ENCODE measurements at regions not wholly inside any gene's neighbourhood (a gene's known extent, or its start where the extent isn't known, plus 50 kb on each side); places are given as distances from the start of the nearest gene placed in this dataset.
A peak's percentile ranks its signal among the peaks of the same experiment; 100 is the strongest.

- TF ChIP-seq RELA (IDR thresholded peaks at IDR 0.05; ENCODE audit: borderline replicate concordance, partially characterized antibody) (no peak), CUX1 (IDR thresholded peaks at IDR 0.05; ENCODE audit: insufficient replicate concordance, low read depth, low read length) (no peak), CHD1 (IDR thresholded peaks at IDR 0.05; ENCODE audit: low read depth, low read length) (no peak), CREB1 (IDR thresholded peaks at IDR 0.05; ENCODE audit: low read depth) (no peak), POLR2A (IDR thresholded peaks at IDR 0.05; ENCODE audit: low read depth, low read length) (no peak), JUNB (IDR thresholded peaks at IDR 0.05) (no peak), GABPA (IDR thresholded peaks at IDR 0.05; ENCODE audit: low read depth) (no peak), ESRRA (IDR thresholded peaks at IDR 0.05; ENCODE audit: low read length) (no peak), YY1 (IDR thresholded peaks at IDR 0.05; ENCODE audit: low read depth, low read length) (no peak)
Observed at GRCh38 chr4:129531253-129531652, 435.3 kb downstream of the C4orf33 start (continued).

DNA sequence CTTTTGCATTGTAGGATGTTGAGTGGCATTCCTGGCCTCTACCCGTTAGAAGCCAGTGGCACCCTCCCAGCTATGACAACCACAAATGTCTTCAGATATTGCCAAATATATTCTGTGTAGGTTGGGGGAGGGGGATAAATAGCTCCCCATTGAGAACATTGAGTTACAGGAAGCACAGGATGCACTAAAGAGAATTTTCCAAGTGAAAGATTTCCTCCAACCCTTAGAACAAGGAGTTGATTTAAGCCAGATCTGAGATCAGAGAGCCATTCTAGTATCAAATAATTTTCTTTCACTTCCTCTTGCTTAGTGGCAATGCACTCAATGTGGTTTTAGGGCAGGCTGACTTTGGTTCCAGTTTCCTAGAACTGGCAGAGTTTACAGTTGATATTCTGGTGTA is 436.6 kb downstream of the C4orf33 start:
- Histone ChIP-seq H4K20me1 (ENCODE audit: control insufficient read depth, insufficient read depth) (no peaks in the 10 kb centered on the region), H3K4me1 (ENCODE audit: control insufficient read depth, insufficient read depth, low read length) (no peaks in the 10 kb centered on the region), H3K27ac (ENCODE audit: control insufficient read depth, insufficient read depth) (no peak overlapping the region), H2AFZ (ENCODE audit: control insufficient read depth, low read depth, low read length) (no peak overlapping the region), H3K9ac (ENCODE audit: control insufficient read depth, insufficient read depth, low read length) (no peak overlapping the region), H3K36me3 (ENCODE audit: control insufficient read depth in 2 of 2, insufficient read depth in 2 of 2, low read length in 1 of 2) (no peaks in the 10 kb centered on the region), H3K79me2 (ENCODE audit: control insufficient read depth, insufficient read depth, low read length) (no peaks in the 10 kb centered on the region), H3K27me3 (replicated peaks in 1 of 2; ENCODE audit: control insufficient read depth in 2 of 2, insufficient read depth in 2 of 2, low read length in 1 of 2) (no peaks in the 10 kb centered on the region), H3K9me3 (replicated peaks; ENCODE audit: control insufficient read depth, insufficient read depth, low read length) (no peaks in the 10 kb centered on the region), H3K4me2 (ENCODE audit: control insufficient read depth, insufficient read depth) (no peak overlapping the region), H3K4me3 (no peak overlapping the region)
- FAIRE-seq, result no peak
- ATAC-seq, result peak; percentile 88
- SMC1A ChIA-PET (ENCODE audit: uncharacterized antibody, unreplicated experiment), result interaction anchor here (0.6 kb wide), 1 partner anchor 1152 kb away, joined by 3 read pairs; no protein-coding TSS in a partner anchor
- intact Hi-C loops (cut with micrococcal nuclease; ENCODE audit: unreplicated experiment), result no loop called here
- no peak for DNase-seq (ENCODE audit: low read depth, low spot score)
- BruUV-seq (replicated peaks), result no TSS peak
- POLR2A ChIA-PET, result no interaction called here
- CTCF ChIA-PET, result interaction anchor here (1.6 kb wide), 1 partner anchor 109 kb away, joined by 5 read pairs; no protein-coding TSS in a partner anchor
- RAD21 ChIA-PET (ENCODE audit: unreplicated experiment), result no interaction called here
- peak; percentile 72; the same call in 1 of the 2 replicates for TF ChIP-seq SPI1 (IDR thresholded peaks at IDR 0.05; ENCODE audit: borderline replicate concordance, insufficient read depth, low read depth, low read length)
- TF ChIP-seq, protein P1, sequence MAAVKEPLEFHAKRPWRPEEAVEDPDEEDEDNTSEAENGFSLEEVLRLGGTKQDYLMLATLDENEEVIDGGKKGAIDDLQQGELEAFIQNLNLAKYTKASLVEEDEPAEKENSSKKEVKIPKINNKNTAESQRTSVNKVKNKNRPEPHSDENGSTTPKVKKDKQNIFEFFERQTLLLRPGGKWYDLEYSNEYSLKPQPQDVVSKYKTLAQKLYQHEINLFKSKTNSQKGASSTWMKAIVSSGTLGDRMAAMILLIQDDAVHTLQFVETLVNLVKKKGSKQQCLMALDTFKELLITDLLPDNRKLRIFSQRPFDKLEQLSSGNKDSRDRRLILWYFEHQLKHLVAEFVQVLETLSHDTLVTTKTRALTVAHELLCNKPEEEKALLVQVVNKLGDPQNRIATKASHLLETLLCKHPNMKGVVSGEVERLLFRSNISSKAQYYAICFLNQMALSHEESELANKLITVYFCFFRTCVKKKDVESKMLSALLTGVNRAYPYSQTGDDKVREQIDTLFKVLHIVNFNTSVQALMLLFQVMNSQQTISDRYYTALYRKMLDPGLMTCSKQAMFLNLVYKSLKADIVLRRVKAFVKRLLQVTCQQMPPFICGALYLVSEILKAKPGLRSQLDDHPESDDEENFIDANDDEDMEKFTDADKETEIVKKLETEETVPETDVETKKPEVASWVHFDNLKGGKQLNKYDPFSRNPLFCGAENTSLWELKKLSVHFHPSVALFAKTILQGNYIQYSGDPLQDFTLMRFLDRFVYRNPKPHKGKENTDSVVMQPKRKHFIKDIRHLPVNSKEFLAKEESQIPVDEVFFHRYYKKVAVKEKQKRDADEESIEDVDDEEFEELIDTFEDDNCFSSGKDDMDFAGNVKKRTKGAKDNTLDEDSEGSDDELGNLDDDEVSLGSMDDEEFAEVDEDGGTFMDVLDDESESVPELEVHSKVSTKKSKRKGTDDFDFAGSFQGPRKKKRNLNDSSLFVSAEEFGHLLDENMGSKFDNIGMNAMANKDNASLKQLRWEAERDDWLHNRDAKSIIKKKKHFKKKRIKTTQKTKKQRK (IDR thresholded peaks at IDR 0.05; ENCODE audit: low read depth, low read length), result no peak
- in situ Hi-C loops (cut with MboI), result no loop called here
- WGBS (ENCODE audit: insufficient coverage, insufficient replicate concordance, low lambda C conversion rate, missing lambda C conversion rate), result 0% methylated on average over 1 of the region's 1 CpG

Data from GM12878 (cell line).